MM.1S (cell line): ENCODE measurements at regions not wholly inside any gene's neighbourhood (a gene's known extent, or its start where the extent isn't known, plus 50 kb on each side); places are given as distances from the start of the nearest gene placed in this dataset.

Source experiments
- DNase-seq: peaks from one replicate; pipeline ENCODE4 v3.0.0-alpha.2; 2015
- H2AFZ ChIP-seq: fragments of 300-600 bp; sonication (generic); 2 replicates; pipeline ENCODE4 v1.6.0; 2016; ENCODE audit warnings: antibody characterized with exemption, low read length
- H3F3A ChIP-seq: fragments of 300-600 bp; sonication (generic); 2 replicates; pipeline ENCODE4 v1.6.1; 2016; ENCODE audit warnings: mild to moderate bottlenecking, antibody characterized with exemption, low read length, moderate library complexity, mixed read lengths; ENCODE audit not compliant: insufficient read depth
- H3K27ac ChIP-seq: fragments of 300-600 bp; sonication (generic); 2 replicates; pipeline ENCODE4 v1.5.1; 2016; ENCODE audit warnings: mild to moderate bottlenecking, low read length
- H3K27me3 ChIP-seq: fragments of 300-600 bp; sonication (generic); replicated peaks from 2 replicates; pipeline ENCODE4 v1.6.0; 2016; ENCODE audit warnings: low read length; ENCODE audit not compliant: insufficient read depth
- H3K36me3 ChIP-seq: fragments of 300-600 bp; sonication (generic); replicated peaks from 2 replicates; pipeline ENCODE4 v1.6.1; 2016; ENCODE audit warnings: mild to moderate bottlenecking, low read length, mixed read lengths; ENCODE audit not compliant: insufficient read depth
- H3K4me1 ChIP-seq: fragments of 300-600 bp; sonication (generic); 2 replicates; pipeline ENCODE4 v1.6.1; 2016; ENCODE audit warnings: low read length, mixed read lengths
- H3K4me2 ChIP-seq: fragments of 300-600 bp; sonication (generic); 2 replicates; pipeline ENCODE4 v1.6.0; 2016; ENCODE audit warnings: low read depth, low read length
- H3K4me3 ChIP-seq: fragments of 300-600 bp; sonication (generic); 2 replicates; pipeline ENCODE4 v1.5.1; 2016; ENCODE audit warnings: low read length, mixed read lengths
- H3K79me2 ChIP-seq: fragments of 300-600 bp; sonication (generic); 2 replicates; pipeline ENCODE4 v1.6.1; 2016; ENCODE audit warnings: mixed run types, low read length, mixed read lengths
- H3K9ac ChIP-seq: fragments of 300-600 bp; sonication (generic); 2 replicates; pipeline ENCODE4 v1.6.1; 2016; ENCODE audit warnings: low read length, mixed read lengths
- H3K9me2 ChIP-seq: fragments of 300-600 bp; sonication (generic); replicated peaks from 2 replicates; pipeline ENCODE4 v1.6.1; 2016; ENCODE audit warnings: mild to moderate bottlenecking, low read length, mixed read lengths; ENCODE audit not compliant: insufficient read depth
- H3K9me3 ChIP-seq: fragments of 300-600 bp; sonication (generic); replicated peaks from 2 replicates; pipeline ENCODE4 v1.6.1; 2016; ENCODE audit warnings: mild to moderate bottlenecking, low read length, mixed read lengths; ENCODE audit not compliant: insufficient read depth
- H4K20me1 ChIP-seq: fragments of 300-600 bp; sonication (generic); 2 replicates; pipeline ENCODE4 v1.6.1; 2016; ENCODE audit warnings: mild to moderate bottlenecking, low read length, moderate library complexity, mixed read lengths; ENCODE audit not compliant: insufficient read depth
- EZH2 ChIP-seq: fragments of 300-600 bp; sonication (generic); optimal IDR thresholded peaks from 2 replicates; pipeline ENCODE3; 2017; ENCODE audit warnings: low read depth, mild to moderate bottlenecking, antibody characterized with exemption, low read length, mixed read lengths
- EZH2phosphoT487 ChIP-seq: fragments of 300-600 bp; sonication (generic); IDR thresholded peaks from 2 replicates; pipeline ENCODE4 v1.6.1; 2018; ENCODE audit warnings: antibody characterized with exemption, low read length
- TF ChIP-seq, protein P1 (sequence below): fragments of 300-600 bp; sonication (generic); IDR thresholded peaks from 2 replicates; pipeline ENCODE4 v1.5.1; 2016; ENCODE audit warnings: antibody characterized with exemption, low read length, mixed read lengths

DNA sequence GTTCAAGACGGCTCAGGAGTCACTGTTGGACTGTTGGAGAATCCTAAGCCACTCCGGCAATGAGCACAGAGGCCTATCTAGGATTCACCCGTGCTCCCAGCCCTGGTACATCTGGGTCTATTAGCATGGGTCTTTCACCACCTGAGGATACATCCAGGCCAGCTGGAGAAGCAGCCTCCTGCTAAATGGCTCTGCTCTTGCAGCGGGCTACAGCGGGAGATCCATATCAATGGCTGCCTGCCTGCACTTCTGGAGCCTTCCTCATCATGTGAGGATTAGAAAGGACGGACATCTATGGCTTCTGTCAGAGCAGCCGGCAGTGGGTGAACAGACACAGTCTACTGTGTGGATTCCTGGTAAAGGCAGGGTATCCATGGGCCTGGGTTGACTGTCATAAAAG, 357.4 kb downstream of the MLLT3 start:
- Histone ChIP-seq H3K9ac (no peak overlapping the region), H3K36me3 (no peaks in the 10 kb centered on the region), H2AFZ (no peak overlapping the region), H3K9me3 (no peaks in the 10 kb centered on the region), H3K4me3 (no peak overlapping the region), H3K27ac (no peak overlapping the region), H3K27me3 (no peaks in the 10 kb centered on the region), H3K4me1 (no peaks in the 10 kb centered on the region), H3F3A (no peaks in the 10 kb centered on the region), H4K20me1 (no peaks in the 10 kb centered on the region), H3K79me2 (no peaks in the 10 kb centered on the region), H3K9me2 (no peaks in the 10 kb centered on the region), H3K4me2 (no peak overlapping the region)
- no peak for DNase-seq
- TF ChIP-seq EZH2 (no peak), EZH2phosphoT487 (no peak)
- TF ChIP-seq, protein P1, sequence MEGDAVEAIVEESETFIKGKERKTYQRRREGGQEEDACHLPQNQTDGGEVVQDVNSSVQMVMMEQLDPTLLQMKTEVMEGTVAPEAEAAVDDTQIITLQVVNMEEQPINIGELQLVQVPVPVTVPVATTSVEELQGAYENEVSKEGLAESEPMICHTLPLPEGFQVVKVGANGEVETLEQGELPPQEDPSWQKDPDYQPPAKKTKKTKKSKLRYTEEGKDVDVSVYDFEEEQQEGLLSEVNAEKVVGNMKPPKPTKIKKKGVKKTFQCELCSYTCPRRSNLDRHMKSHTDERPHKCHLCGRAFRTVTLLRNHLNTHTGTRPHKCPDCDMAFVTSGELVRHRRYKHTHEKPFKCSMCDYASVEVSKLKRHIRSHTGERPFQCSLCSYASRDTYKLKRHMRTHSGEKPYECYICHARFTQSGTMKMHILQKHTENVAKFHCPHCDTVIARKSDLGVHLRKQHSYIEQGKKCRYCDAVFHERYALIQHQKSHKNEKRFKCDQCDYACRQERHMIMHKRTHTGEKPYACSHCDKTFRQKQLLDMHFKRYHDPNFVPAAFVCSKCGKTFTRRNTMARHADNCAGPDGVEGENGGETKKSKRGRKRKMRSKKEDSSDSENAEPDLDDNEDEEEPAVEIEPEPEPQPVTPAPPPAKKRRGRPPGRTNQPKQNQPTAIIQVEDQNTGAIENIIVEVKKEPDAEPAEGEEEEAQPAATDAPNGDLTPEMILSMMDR = no peak

GRCh38 chr9:20262611-20263010, 359.7 kb downstream of the MLLT3 start:
- H3K9ac ChIP-seq = no peak overlapping the region

DNA sequence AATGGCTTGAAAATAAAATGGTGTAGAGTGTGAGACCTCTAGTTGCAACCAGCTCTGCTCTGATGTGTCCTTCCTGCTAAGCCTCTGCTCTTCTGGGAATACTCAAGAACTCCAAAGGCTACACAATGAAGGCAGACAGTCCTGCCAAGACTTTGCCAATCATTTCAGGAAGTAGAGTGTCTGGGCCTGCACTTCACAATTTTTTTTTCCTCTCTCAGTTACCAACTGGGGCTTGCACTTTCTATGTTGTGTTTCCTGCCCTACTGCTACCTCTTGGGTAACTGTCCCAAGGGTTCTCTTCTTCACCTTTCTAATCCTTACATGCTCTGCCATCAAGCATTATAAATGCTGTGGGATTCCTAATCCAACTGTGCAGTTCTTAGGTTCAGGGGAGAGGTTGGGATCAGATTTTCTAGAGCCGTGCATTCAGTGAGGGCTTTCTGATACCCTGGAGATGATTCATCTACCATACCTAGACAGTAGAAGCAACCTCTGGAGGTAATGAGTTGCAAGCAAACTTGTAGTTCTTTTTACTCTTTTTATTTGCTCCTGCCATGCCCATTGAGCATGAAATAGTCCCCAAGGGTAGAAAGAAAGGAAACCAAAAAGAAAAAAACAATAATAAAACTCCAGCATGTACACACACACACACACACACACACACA, 365.9 kb downstream of the MLLT3 start:
- no peaks in the 10 kb centered on the region for H3K36me3 ChIP-seq
- H3K9me2 ChIP-seq = no peaks in the 10 kb centered on the region
- H3K9ac ChIP-seq = no peak overlapping the region
- H3K27me3 ChIP-seq = no peaks in the 10 kb centered on the region
- H4K20me1 ChIP-seq = no peaks in the 10 kb centered on the region
- no peaks in the 10 kb centered on the region for H3K9me3 ChIP-seq
- no peak overlapping the region for H3K4me2 ChIP-seq
- TF ChIP-seq EZH2 = no peak
- no peak for TF ChIP-seq EZH2phosphoT487
- TF ChIP-seq, protein P1 = no peak
- no peaks in the 10 kb centered on the region for H3F3A ChIP-seq
- H3K4me3 ChIP-seq = no peak overlapping the region
- no peak for DNase-seq
- no peak overlapping the region for H3K27ac ChIP-seq
- no peak overlapping the region for H2AFZ ChIP-seq
- no peaks in the 10 kb centered on the region for H3K4me1 ChIP-seq
- H3K79me2 ChIP-seq = no peaks in the 10 kb centered on the region

More at GRCh38 chr9:20262611-20263010, 359.7 kb downstream of the MLLT3 start:
- Histone ChIP-seq H3K36me3 (no peaks in the 10 kb centered on the region), H3K27me3 (no peaks in the 10 kb centered on the region), H3K9me2 (no peaks in the 10 kb centered on the region), H3K4me3 (no peak overlapping the region), H3K27ac (no peak overlapping the region), H4K20me1 (no peaks in the 10 kb centered on the region), H3K79me2 (no peaks in the 10 kb centered on the region), H3K4me2 (no peak overlapping the region), H2AFZ (no peak overlapping the region), H3K9me3 (no peaks in the 10 kb centered on the region), H3K4me1 (no peaks in the 10 kb centered on the region), H3F3A (no peaks in the 10 kb centered on the region)
- DNase-seq = no peak
- TF ChIP-seq EZH2 = no peak
- TF ChIP-seq, protein P1 = no peak
- TF ChIP-seq EZH2phosphoT487 = no peak
